CD14-positive monocyte (primary cell): ENCODE measurements at regions not wholly inside any gene's neighbourhood (a gene's known extent, or its start where the extent isn't known, plus 50 kb on each side); places are given as distances from the start of the nearest gene placed in this dataset.

Experiments
- DNase-seq, 3 donors: peaks; one replicate each; pipeline ENCODE4 v3.0.0-alpha.2; 2011 to 2022
- H2AFZ ChIP-seq: 2 replicates; pipeline ENCODE4 v1.6.0; 2012; ENCODE audit warnings: mild to moderate bottlenecking, low read depth, low read length, inconsistent platforms; ENCODE audit not compliant: insufficient read depth, poor library complexity, severe bottlenecking
- H3K27ac ChIP-seq, 2 donors: 1 replicate in 1 of 2; 2 replicates in 1 of 2; pipeline ENCODE4 v1.5.1; 2012 to 2013; ENCODE audit warnings: low read length in 2 of 2, control low read depth in 1 of 2, inconsistent platforms in 1 of 2, low read depth in 1 of 2, mild to moderate bottlenecking in 1 of 2
- H3K27me3 ChIP-seq, 2 donors: one replicate each; pipeline versions ENCODE4 v1.6.0 to v1.6.1; 2011 to 2013; ENCODE audit warnings: low read length in 2 of 2; ENCODE audit not compliant: control insufficient read depth in 2 of 2, insufficient read depth in 2 of 2
- H3K36me3 ChIP-seq, 2 donors: replicated peaks in 1 of 2; 1 replicate in 1 of 2; 2 replicates in 1 of 2; pipeline versions ENCODE4 v1.5.1 to v1.6.1; 2012 to 2013; ENCODE audit warnings: low read length in 2 of 2, control low read depth in 1 of 2, inconsistent platforms in 1 of 2, mild to moderate bottlenecking in 1 of 2; ENCODE audit not compliant: insufficient read depth in 2 of 2, control insufficient read depth in 1 of 2
- H3K4me1 ChIP-seq, 2 donors: 1 replicate in 1 of 2; 2 replicates in 1 of 2; pipeline versions ENCODE4 v1.5.1 to v1.6.1; 2012 to 2013; ENCODE audit warnings: low read length in 2 of 2, control low read depth in 1 of 2, inconsistent platforms in 1 of 2, mild to moderate bottlenecking in 1 of 2, moderate library complexity in 1 of 2; ENCODE audit not compliant: insufficient read depth in 2 of 2, control insufficient read depth in 1 of 2
- H3K4me2 ChIP-seq: replicated peaks from 2 replicates; pipeline ENCODE3; 2012; ENCODE audit warnings: low read length, moderate library complexity, mild to moderate bottlenecking; ENCODE audit not compliant: poor library complexity, severe bottlenecking; ENCODE audit errors: extremely low read depth
- H3K4me3 ChIP-seq, 3 experiments: fragments of 200-600 bp in 1 of 3; sonication (generic) in 1 of 3; replicated peaks in 1 of 3; 1 replicate in 2 of 3; 2 replicates in 1 of 3; pipeline ENCODE4 v1.5.1; 2011 to 2013; ENCODE audit warnings: low read length in 3 of 3, mild to moderate bottlenecking in 3 of 3, control low read depth in 2 of 3, low read depth in 2 of 3, inconsistent platforms in 1 of 3, moderate library complexity in 1 of 3
- H3K79me2 ChIP-seq: 2 replicates; pipeline ENCODE4 v1.6.0; 2012; ENCODE audit warnings: mild to moderate bottlenecking, control low read depth, inconsistent platforms, low read length, moderate library complexity; ENCODE audit not compliant: insufficient read depth
- H3K9ac ChIP-seq: 2 replicates; pipeline ENCODE4 v1.6.0; 2017; ENCODE audit warnings: low read length, mild to moderate bottlenecking; ENCODE audit not compliant: insufficient read depth, poor library complexity, severe bottlenecking
- H3K9me3 ChIP-seq, 2 donors: replicated peaks in 1 of 2; 1 replicate in 1 of 2; 2 replicates in 1 of 2; pipeline versions ENCODE4 v1.5.1 to v1.6.1; 2012 to 2013; ENCODE audit warnings: low read length in 2 of 2, control low read depth in 1 of 2; ENCODE audit not compliant: control insufficient read depth in 1 of 2, insufficient read depth in 1 of 2
- H4K20me1 ChIP-seq: 2 replicates; pipeline ENCODE4 v1.6.0; 2012; ENCODE audit warnings: mild to moderate bottlenecking, low read length, control low read depth, moderate library complexity; ENCODE audit not compliant: insufficient read depth
- H3K27ac Mint-ChIP-seq, 7 donors: one replicate each; pipeline ENCODE4 v1.8.0; 2020; ENCODE audit warnings: mild to moderate bottlenecking in 7 of 7, mixed read lengths in 7 of 7, moderate library complexity in 6 of 7, inconsistent platforms in 2 of 7
- H3K27me3 Mint-ChIP-seq, 3 donors: one replicate each; pipeline ENCODE4 v1.8.0; 2021 to 2022; ENCODE audit warnings: low read depth in 3 of 3, mild to moderate bottlenecking in 3 of 3, mixed read lengths in 3 of 3, moderate library complexity in 3 of 3, inconsistent platforms in 1 of 3
- H3K36me3 Mint-ChIP-seq, 2 donors: one replicate each; pipeline ENCODE4 v1.8.0; 2020; ENCODE audit warnings: mixed read lengths in 2 of 2, inconsistent platforms in 1 of 2, mild to moderate bottlenecking in 1 of 2
- H3K4me1 Mint-ChIP-seq: one replicate; pipeline ENCODE4 v1.8.0; 2020; ENCODE audit warnings: mild to moderate bottlenecking, mixed read lengths
- H3K4me3 Mint-ChIP-seq, 2 donors: one replicate each; pipeline ENCODE4 v1.8.0; 2020; ENCODE audit warnings: mild to moderate bottlenecking in 2 of 2, mixed read lengths in 2 of 2, moderate library complexity in 1 of 2
- H3K9me3 Mint-ChIP-seq, 7 donors: one replicate each; pipeline ENCODE4 v1.8.0; 2020 to 2022; ENCODE audit warnings: mixed read lengths in 7 of 7, mild to moderate bottlenecking in 6 of 7, moderate library complexity in 6 of 7, inconsistent platforms in 2 of 7
- CTCF ChIP-seq: fragments of 200-600 bp; IDR thresholded peaks from one replicate; pipeline ENCODE4 v1.8.0; 2022; ENCODE audit warnings: antibody characterized with exemption, mild to moderate bottlenecking
- WGBS: methylation state at CpG from one replicate; pipeline ENCODE4 v1.1.5; 2013; ENCODE audit warnings: missing lambda C conversion rate; ENCODE audit not compliant: insufficient coverage; 5-methylcytosine and 5-hydroxymethylcytosine counted together
- intact Hi-C, 2 donors: fragments of 100-400 bp; cut with micrococcal nuclease; formaldehyde crosslinking; loops; one replicate each; pipeline versions ENCODE4 v1.15.0 to v1.15.1; 2023

GRCh38 chr6:144753023-144753705 is 468.0 kb downstream of the UTRN start:
- Histone ChIP-seq H3K27me3 (no peaks in the 10 kb centered on the region), H3K4me2 (no peak overlapping the region), H3K36me3 (peaks cover 86 to 89% of the 10 kb centered on the region in 2 donors), H3K9ac (no peak overlapping the region), H3K27ac (no peak overlapping the region), H3K4me1 (no peaks in the 10 kb centered on the region), H2AFZ (no peak overlapping the region), H3K79me2 (no peaks in the 10 kb centered on the region), H3K4me3 (no peak overlapping the region), H3K9me3 (no peaks in the 10 kb centered on the region), H4K20me1 (peaks cover 76% of the 10 kb centered on the region)
- Mint-ChIP-seq H3K36me3 (peaks cover 70 to 73% of the 10 kb centered on the region in 2 donors), H3K27ac (peak overlapping the region in 4 of 7 donors; percentile 5 to 54 (median 35)), H3K27me3 (no peaks in the 10 kb centered on the region), H3K9me3 (no peaks in the 10 kb centered on the region), H3K4me3 (no peak overlapping the region), H3K4me1 (no peaks in the 10 kb centered on the region)
- DNase-seq = no peak
- no CpG with 5 or more reads among the region's 2 CpGs for WGBS
- intact Hi-C loops = no loop called here
- no peak for TF ChIP-seq CTCF

- Histone ChIP-seq H3K9ac (no peak overlapping the region), H3K9me3 (no peaks in the 10 kb centered on the region), H2AFZ (no peak overlapping the region), H3K4me3 (no peak overlapping the region), H3K36me3 (peaks cover 75 to 85% of the 10 kb centered on the region in 2 donors), H3K4me2 (no peak overlapping the region), H3K4me1 (no peaks in the 10 kb centered on the region), H3K27me3 (no peaks in the 10 kb centered on the region), H3K79me2 (no peaks in the 10 kb centered on the region), H3K27ac (peak overlapping the region in 1 of 2 donors; percentile 0), H4K20me1 (peaks cover 62% of the 10 kb centered on the region)
- no peaks in the 10 kb centered on the region for H3K27me3 Mint-ChIP-seq
- TF ChIP-seq CTCF = no peak
- H3K4me3 Mint-ChIP-seq = no peak overlapping the region
- WGBS = no CpG with 5 or more reads among the region's 2 CpGs
- H3K36me3 Mint-ChIP-seq = peaks cover 63 to 66% of the 10 kb centered on the region in 2 donors
- H3K9me3 Mint-ChIP-seq = no peaks in the 10 kb centered on the region
- DNase-seq = no peak
- peak overlapping the region in 2 of 7 donors; percentile 58 to 60 for H3K27ac Mint-ChIP-seq
- intact Hi-C loops = no loop called here
- no peaks in the 10 kb centered on the region for H3K4me1 Mint-ChIP-seq
Measured at GRCh38 chr6:144756469-144756868, 471.3 kb downstream of the UTRN start.
